Left ventricle myocardium superior (tissue), 1 donor: ENCODE measurements at regions not wholly inside any gene's neighbourhood (a gene's known extent, or its start where the extent isn't known, plus 50 kb on each side); places are given as distances from the start of the nearest gene placed in this dataset.
"Not testable (repeated sequence)": the region's sequence is repeated elsewhere in the genome, so short reads cannot be mapped to it uniquely, and the experiment has no call there.

Experiments
- ATAC-seq: fragments of 200-7000 bp; cut with Tn5 transposase; one replicate; pipeline ENCODE4 v1.9.1; 2020; ENCODE audit warnings: mild to moderate bottlenecking, moderate library complexity
- DNase-seq: peaks from one replicate; pipeline ENCODE4 v3.0.0-alpha.2; 2020
- intact Hi-C: fragments of 100-400 bp; cut with micrococcal nuclease; formaldehyde crosslinking; loops from one replicate; pipeline ENCODE4 v1.11.0; 2022
- donor health status: DM: no; HTN: yes; CAD: no; lungs with severe emphysema.

DNA sequence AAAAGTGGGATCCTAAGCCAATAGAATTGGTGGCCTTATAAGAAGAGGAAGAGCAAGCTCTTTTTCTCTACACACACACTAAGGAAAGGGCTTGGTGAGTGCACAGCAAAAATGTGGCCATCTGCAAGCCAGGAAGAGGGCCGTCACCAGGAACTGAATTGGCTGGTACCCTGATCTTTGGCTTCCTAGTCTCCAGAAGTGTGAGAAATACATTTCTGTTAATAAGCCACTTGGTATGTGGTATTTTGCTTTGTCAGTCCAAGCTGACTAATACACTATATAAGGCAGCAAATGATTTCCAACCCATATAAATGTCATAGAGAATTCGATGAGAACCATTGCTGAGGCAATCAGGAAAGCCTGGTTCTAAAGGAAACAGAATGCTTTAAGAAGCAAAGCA is 816.3 kb upstream of the SEMA6D start:
- no peak for DNase-seq
- no peak for ATAC-seq
- intact Hi-C loops = no loop called here

DNA sequence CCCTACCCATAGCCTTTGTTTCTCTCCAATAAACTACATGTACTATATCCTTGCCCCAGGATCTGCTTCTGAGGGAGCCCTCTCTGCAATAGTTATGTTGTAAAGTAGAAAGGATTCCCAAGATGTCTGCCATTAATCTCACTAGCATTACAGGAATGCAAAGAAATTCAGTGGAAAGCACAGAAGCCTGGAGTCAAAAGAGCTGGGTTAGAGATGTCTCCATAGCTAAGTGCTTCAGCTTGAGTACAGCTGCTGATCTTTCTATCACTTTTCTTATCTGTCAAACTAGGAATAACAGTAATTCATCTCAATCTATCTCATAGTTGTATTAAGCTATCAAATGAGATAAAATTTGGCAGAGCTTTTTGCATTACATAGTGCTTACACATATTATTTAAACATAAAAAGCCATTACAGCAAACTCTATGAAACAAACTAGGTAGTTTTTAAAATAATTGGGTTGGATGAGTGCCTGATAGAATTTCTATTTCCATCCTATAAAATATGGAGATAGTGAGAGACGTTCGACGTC is 799.5 kb upstream of the SEMA6D start:
- intact Hi-C loops = no loop called here
- ATAC-seq (no peak), DNase-seq (no peak)

DNA sequence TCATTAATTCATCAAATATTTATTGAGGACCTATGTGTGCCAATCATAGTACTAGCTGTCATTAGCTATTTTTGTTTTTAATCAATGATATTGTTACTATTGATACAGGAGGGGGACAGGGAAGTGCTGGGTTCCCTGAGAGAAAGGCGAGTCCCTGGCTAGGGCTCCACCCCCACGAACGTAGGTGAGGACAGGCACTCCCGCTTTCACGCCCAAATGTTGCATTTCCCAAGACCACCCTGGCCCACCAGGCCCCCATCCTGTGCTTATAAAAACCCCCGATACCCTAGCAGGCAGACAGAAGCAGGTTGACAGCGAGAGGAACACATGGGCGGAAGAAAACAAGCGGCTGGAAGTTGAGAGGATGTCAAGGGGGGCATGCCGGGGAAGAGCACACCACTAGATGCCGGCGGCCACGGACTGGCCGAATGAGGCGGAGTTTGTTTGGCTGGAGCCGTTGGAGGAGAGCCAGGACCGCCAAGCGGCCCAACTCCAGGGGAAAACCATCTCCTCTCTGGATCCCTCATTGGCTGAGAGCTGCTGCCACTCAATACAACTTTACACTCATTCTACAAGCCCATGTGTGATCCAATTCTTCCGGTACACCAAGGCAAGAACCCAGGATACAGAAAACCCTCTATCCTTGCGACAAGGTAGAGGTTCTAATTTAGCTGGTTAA is 798.7 kb upstream of the SEMA6D start:
- intact Hi-C loops = no loop called here
- ATAC-seq (no peak), DNase-seq (no peak)

DNA sequence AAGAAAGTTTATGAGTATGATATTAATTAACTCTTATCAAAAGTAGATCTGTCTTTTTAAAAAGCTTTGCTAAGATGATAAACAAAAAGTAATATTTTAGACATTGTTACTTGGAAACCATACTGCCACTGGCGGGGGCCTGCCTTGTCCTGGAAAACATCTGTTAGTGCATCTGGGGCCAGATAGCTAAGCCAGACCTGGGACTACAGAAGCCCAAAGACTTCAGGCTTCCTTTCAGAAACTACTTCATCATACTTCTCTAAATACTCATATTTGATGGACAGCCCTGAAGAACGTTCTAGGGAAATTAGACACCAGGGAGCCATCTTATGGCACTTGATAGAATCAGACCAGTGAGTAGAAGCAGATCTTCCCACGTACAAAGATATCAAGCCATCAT is 795.4 kb upstream of the SEMA6D start:
- DNase-seq (peak; percentile 36), ATAC-seq (peak; percentile 50)
- intact Hi-C loops = no loop called here

- DNase-seq (no peak), ATAC-seq (no peak)
- intact Hi-C loops = no loop called here
Measured at GRCh38 chr15:46930426-46930825, 786.9 kb upstream of the SEMA6D start.

DNA sequence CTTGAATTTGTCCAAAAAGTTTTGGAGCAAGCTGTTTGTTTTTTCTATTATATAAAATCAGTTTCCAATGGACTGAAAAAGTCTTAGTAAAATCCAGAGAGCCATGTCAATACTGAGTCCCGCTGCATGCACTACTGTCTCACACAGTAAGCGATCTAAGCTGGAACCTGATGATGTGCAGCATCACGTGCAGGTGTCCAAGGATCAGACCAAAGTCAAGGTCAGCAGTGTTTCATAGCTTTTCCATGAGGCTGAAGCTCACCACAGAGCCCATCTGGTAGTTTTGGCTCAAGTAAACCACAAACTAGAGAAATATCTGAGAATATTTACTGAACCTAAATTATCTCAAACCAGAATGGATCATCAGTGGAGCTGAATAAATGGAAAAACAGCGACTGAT is 784.0 kb upstream of the SEMA6D start:
- intact Hi-C loops = no loop called here
- ATAC-seq (no peak), DNase-seq (no peak)

DNA sequence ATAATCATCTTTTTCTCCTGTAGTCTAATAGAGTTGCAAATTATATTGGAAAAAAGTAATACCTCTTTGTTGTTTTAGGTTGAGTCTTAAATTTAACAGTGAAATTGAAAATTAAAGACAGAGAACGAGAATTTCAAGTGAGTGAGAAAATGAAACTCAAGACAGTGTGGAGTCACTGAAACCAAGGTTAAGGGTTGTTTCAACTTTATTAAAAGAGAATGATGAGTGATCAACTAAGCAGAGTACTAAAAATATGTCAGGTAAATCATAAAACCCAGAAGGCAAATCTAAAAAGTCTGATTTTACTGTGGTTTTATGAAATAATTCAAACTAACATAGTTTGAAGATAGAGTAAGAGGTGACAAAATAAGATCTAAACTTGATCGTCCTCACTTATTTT is 782.5 kb upstream of the SEMA6D start:
- ATAC-seq (no peak), DNase-seq (no peak)
- intact Hi-C loops = no loop called here

- ATAC-seq (no peak), DNase-seq (no peak)
- intact Hi-C loops = no loop called here
Measured at GRCh38 chr15:46938169-46938568, 779.1 kb upstream of the SEMA6D start.

DNA sequence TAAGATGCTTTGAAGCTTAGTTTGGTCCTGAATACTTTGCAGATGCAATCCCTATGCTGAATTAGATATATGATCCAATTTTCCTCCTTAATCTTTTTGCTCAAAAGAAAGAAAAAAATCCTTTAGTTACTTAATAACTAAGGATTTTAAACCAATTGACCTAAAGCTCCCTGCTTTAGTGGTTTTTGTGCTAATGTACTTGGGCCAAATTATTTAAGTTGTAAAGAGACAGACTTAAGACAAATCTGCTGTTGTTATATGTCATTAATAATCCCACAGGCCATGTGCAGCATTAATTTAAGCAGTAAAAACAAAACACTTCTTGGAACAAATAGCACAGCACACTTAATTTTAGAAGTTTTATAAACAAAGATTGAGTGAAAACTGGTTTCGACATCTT is 776.1 kb upstream of the SEMA6D start:
- intact Hi-C loops = no loop called here
- DNase-seq (no peak), ATAC-seq (no peak)

DNA sequence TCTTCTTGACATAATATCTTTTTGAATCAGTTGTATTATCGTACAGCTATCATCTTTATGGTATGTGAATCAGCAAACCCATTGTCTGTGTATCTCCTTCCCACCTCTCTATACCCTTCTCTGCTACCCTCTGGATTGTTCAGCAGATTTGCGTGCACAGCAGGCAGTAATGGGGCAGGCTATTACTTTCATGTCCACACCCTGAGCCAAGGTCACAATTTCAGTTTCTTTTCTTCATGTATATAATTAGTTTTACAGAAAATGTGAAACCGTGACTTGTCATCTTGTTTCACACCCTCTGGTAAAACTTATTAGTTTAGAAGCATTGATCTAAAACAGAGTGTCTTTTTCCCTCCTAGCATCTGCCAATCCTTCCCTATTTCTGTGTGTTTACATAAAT is 770.4 kb upstream of the SEMA6D start:
- ATAC-seq (no peak), DNase-seq (no peak)
- intact Hi-C loops = no loop called here

- intact Hi-C loops = no loop called here
- ATAC-seq = no peak
- no peak for DNase-seq
Measured at GRCh38 chr15:46955576-46955975, 761.7 kb upstream of the SEMA6D start.

DNA sequence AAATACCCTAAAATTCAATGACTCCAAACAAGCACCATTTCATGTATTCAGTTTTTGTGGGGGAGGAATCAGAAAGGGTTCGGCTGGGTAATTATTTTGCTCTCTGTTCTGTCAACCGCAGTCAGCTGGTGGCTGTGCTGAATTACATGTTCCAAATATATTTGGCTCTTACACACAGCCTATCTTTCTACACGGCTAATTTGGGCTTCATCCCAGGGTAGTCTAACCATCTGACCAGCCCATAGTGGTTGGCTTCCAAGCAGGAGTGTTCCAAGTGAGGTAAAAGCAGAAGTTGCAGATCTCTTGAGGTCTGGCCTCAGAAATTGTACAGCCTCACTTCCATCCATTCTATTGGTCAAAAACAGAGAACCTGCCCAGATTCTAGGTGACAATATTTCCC is 760.8 kb upstream of the SEMA6D start:
- intact Hi-C loops = no loop called here
- DNase-seq = peak; percentile 40
- ATAC-seq = peak; percentile 100

- no peak for DNase-seq
- no peak for ATAC-seq
- intact Hi-C loops = no loop called here
Measured at GRCh38 chr15:46956881-46957280, 760.4 kb upstream of the SEMA6D start.

- ATAC-seq (no peak), DNase-seq (no peak)
- intact Hi-C loops = no loop called here
Measured at GRCh38 chr15:46960581-46960980, 756.7 kb upstream of the SEMA6D start.

DNA sequence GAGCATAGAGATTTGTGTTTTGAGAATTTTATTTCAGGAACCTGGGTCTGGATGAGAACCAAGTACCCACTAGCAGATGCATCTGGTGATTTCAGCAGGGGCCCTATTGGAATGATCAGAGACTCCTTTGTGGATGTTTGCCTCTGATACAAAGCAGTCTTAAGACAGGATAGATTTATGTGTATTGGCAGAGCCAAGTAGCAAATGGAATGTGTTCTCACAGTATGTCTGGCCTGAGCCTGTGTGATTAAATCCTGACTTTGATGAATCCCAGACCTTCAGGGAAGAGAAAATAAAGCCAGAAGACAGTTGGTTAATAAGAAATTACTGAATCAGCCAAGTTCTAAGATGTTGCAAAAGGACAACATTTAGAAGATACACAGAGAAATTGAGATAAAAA is 755.5 kb upstream of the SEMA6D start:
- ATAC-seq (peak; percentile 94), DNase-seq (no peak)
- intact Hi-C loops = no loop called here

GRCh38 chr15:46988055-46988454 is 729.2 kb upstream of the SEMA6D start:
- intact Hi-C loops, DNase-seq, ATAC-seq: not testable (repeated sequence)

DNA sequence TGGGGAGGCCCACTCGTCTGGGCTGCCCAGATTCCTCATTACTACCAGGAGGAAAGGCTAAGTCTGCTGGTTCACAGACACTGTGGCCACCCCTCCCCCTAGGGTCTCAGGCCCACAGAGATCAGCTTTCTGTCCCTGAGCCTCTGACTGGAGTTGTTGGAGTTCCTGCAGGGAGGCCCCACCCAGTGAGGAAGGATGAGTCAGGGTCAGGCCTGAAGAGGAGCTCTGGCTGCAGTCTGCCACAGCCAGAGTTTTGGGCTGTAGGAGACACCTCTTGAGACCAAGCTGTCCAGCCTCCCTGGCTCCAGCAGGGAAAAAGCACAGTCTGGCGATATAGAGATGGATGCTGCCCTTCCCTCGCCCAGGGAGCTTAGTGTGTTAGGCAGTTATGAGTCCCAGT is 720.9 kb upstream of the SEMA6D start:
- intact Hi-C loops = no loop called here
- DNase-seq (no peak), ATAC-seq (no peak)

- intact Hi-C loops = no loop called here
- ATAC-seq (no peak), DNase-seq (no peak)
Measured at GRCh38 chr15:46997501-46997900, 719.8 kb upstream of the SEMA6D start.

DNA sequence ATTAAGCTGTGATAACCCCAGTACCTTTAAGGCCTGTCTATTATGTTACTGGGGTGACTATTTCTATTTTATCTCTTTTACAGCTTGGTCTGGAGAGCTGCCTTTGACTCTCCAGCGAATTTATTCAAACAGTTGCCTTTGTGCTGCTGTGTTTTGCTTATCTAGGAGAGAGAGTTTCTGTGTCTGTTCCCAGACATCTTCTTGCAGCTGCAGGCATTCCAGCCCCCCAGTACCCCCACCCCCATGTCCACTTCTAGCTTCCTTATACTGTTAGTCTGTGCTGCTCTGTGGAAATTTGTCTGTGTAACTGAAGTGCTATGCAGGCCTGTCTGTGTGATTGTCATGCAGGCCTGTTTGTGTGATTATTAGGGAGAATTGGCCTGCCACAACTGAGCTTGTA is 713.7 kb upstream of the SEMA6D start:
- no peak for DNase-seq
- no peak for ATAC-seq
- intact Hi-C loops = no loop called here

GRCh38 chr15:47013446-47013845 is 703.9 kb upstream of the SEMA6D start:
- DNase-seq (no peak), ATAC-seq (no peak)
- intact Hi-C loops = no loop called here

- intact Hi-C loops = no loop called here
- ATAC-seq = no peak
- no peak for DNase-seq
Measured at GRCh38 chr15:47027322-47027946, 689.9 kb upstream of the SEMA6D start.
